Prostate gland (tissue), 2 donors: ENCODE measurements at regions not wholly inside any gene's neighbourhood (a gene's known extent, or its start where the extent isn't known, plus 50 kb on each side); places are given as distances from the start of the nearest gene placed in this dataset.

ENCODE experiments used
- DNase-seq: peaks from one replicate; pipeline ENCODE4 v3.0.0-alpha.2; 2019; ENCODE audit warnings: low spot score
- H3K27ac ChIP-seq, 2 donors: fragments of 200-600 bp; sonication (generic); 2 replicates each; pipeline ENCODE4 v1.5.1; 2017 to 2019
- H3K27me3 ChIP-seq: fragments of 200-600 bp; sonication (generic); replicated peaks from 2 replicates; pipeline ENCODE4 v1.5.1; 2019; ENCODE audit not compliant: insufficient read depth
- H3K36me3 ChIP-seq, 2 donors: fragments of 200-600 bp; sonication (generic); 1 replicate in 1 of 2; 2 replicates in 1 of 2; pipeline versions ENCODE4 v1.5.1 to v1.8.1; 2017 to 2019
- H3K4me1 ChIP-seq: fragments of 200-600 bp; sonication (generic); replicated peaks from 2 replicates; pipeline ENCODE4 v1.5.1; 2019
- H3K4me3 ChIP-seq, 2 donors: fragments of 200-600 bp; sonication (generic); 2 replicates each; pipeline ENCODE4 v1.5.1; 2017 to 2019
- H3K9me3 ChIP-seq: fragments of 200-600 bp; sonication (generic); 2 replicates; pipeline ENCODE4 v1.5.1; 2017
- CTCF ChIP-seq, 4 experiments: fragments of 200-600 bp in 2 of 4; fragments of 450-650 bp in 2 of 4; sonication (generic) in 2 of 4; IDR thresholded peaks; 1 replicate in 3 of 4; 2 replicates in 1 of 4; pipeline ENCODE4 v1.5.1; 2016 to 2019; ENCODE audit warnings: antibody characterized with exemption in 4 of 4, mild to moderate bottlenecking in 2 of 4, moderate library complexity in 2 of 4
- POLR2A ChIP-seq: fragments of 450-650 bp; IDR thresholded peaks from one replicate; pipeline ENCODE4 v1.6.1; 2016; ENCODE audit warnings: antibody characterized with exemption, mild to moderate bottlenecking
- POLR2AphosphoS5 ChIP-seq: sonication (generic); formaldehyde crosslinking; IDR thresholded peaks from one replicate; pipeline ENCODE4 v1.6.1; 2017; ENCODE audit warnings: antibody characterized with exemption
- WGBS: methylation state at CpG from one replicate; pipeline ENCODE4 v1.1.5; 2018; 5-methylcytosine and 5-hydroxymethylcytosine counted together
- intact Hi-C: fragments of 100-400 bp; cut with DNase I; formaldehyde crosslinking; loops from one replicate; pipeline ENCODE4 v1.14.2; 2022

- TF ChIP-seq POLR2A (no peak), POLR2AphosphoS5 (no peak), CTCF (IDR thresholded peaks at IDR 0.05) (no peak)
- intact Hi-C loops: no loop called here
- H3K9me3 ChIP-seq: no peaks in the 10 kb centered on the region
- no peak for DNase-seq
- H3K4me3 ChIP-seq: no peak overlapping the region
- no peak overlapping the region for H3K27ac ChIP-seq
- H3K27me3 ChIP-seq: no peaks in the 10 kb centered on the region
- WGBS: 93% methylated on average over 2 of the region's 2 CpGs
- H3K36me3 ChIP-seq: no peaks in the 10 kb centered on the region
- H3K4me1 ChIP-seq: no peaks in the 10 kb centered on the region
These were observed 888.8 kb downstream of the TTLL7 start for GRCh38 chr1:83110156-83110555.

- TF ChIP-seq CTCF (IDR thresholded peaks at IDR 0.05) (no peak), POLR2A (no peak), POLR2AphosphoS5 (no peak)
- Histone ChIP-seq H3K4me3 (no peak overlapping the region), H3K27ac (no peak overlapping the region), H3K9me3 (no peaks in the 10 kb centered on the region), H3K4me1 (no peaks in the 10 kb centered on the region), H3K27me3 (no peaks in the 10 kb centered on the region), H3K36me3 (no peaks in the 10 kb centered on the region)
- DNase-seq: no peak
- intact Hi-C loops: no loop called here
- 61% methylated on average over 1 of the region's 1 CpG for WGBS
These were observed 889.2 kb downstream of the TTLL7 start for GRCh38 chr1:83109692-83110091.

- Histone ChIP-seq H3K9me3 (no peaks in the 10 kb centered on the region), H3K27ac (no peak overlapping the region), H3K4me3 (no peak overlapping the region), H3K4me1 (no peaks in the 10 kb centered on the region), H3K27me3 (no peaks in the 10 kb centered on the region), H3K36me3 (no peaks in the 10 kb centered on the region)
- no peak for DNase-seq
- intact Hi-C loops: no loop called here
- 65% methylated on average over 2 of the region's 2 CpGs for WGBS
- no peak for TF ChIP-seq POLR2AphosphoS5
- no peak for TF ChIP-seq CTCF (IDR thresholded peaks at IDR 0.05)
- no peak for TF ChIP-seq POLR2A
These were observed 894.4 kb downstream of the TTLL7 start for GRCh38 chr1:83104558-83104957.

- DNase-seq: no peak
- intact Hi-C loops: no loop called here
- no peaks in the 10 kb centered on the region for H3K27me3 ChIP-seq
- H3K27ac ChIP-seq: no peak overlapping the region
- WGBS: 82% methylated on average over 2 of the region's 2 CpGs
- no peak for TF ChIP-seq CTCF (IDR thresholded peaks at IDR 0.05)
- no peak for TF ChIP-seq POLR2AphosphoS5
- TF ChIP-seq POLR2A: no peak
- H3K4me3 ChIP-seq: no peak overlapping the region
- H3K9me3 ChIP-seq: no peaks in the 10 kb centered on the region
- H3K4me1 ChIP-seq: no peaks in the 10 kb centered on the region
- no peaks in the 10 kb centered on the region for H3K36me3 ChIP-seq
These were observed 895.6 kb downstream of the TTLL7 start for GRCh38 chr1:83103341-83103740.

GRCh38 chr1:83102630-83103071, 896.3 kb downstream of the TTLL7 start:
- no peaks in the 10 kb centered on the region for H3K4me1 ChIP-seq
- intact Hi-C loops: no loop called here
- H3K36me3 ChIP-seq: no peaks in the 10 kb centered on the region
- no peak for DNase-seq
- H3K4me3 ChIP-seq: no peak overlapping the region
- H3K9me3 ChIP-seq: no peaks in the 10 kb centered on the region
- no peak for TF ChIP-seq POLR2A
- no peaks in the 10 kb centered on the region for H3K27me3 ChIP-seq
- H3K27ac ChIP-seq: no peak overlapping the region
- WGBS: 55% methylated on average over 2 of the region's 2 CpGs
